GM11168 (cell line): ENCODE measurements at regions not wholly inside any gene's neighbourhood (a gene's known extent, or its start where the extent isn't known, plus 50 kb on each side); places are given as distances from the start of the nearest gene placed in this dataset.

Source experiments
- in situ Hi-C: fragments of 300-500 bp; cut with MboI; formaldehyde crosslinking; loops from one replicate; pipeline ENCODE4 v1.12.0; 2022; ENCODE audit warnings: low sequenced_read_pairs; ENCODE audit not compliant: unreplicated experiment

- in situ Hi-C loops = no loop called here
Observed at GRCh38 chr18:45253973-45254708, 361.1 kb upstream of the SLC14A2 start.

- in situ Hi-C loops = no loop called here
Observed at GRCh38 chr18:45254709-45255082, 360.6 kb upstream of the SLC14A2 start.

GRCh38 chr18:45255197-45255890, 359.9 kb upstream of the SLC14A2 start:
- in situ Hi-C loops = no loop called here

- in situ Hi-C loops = no loop called here
Observed at GRCh38 chr18:45260125-45260524, 355.2 kb upstream of the SLC14A2 start.

GRCh38 chr18:45266023-45266422, 349.3 kb upstream of the SLC14A2 start:
- in situ Hi-C loops = no loop called here

- in situ Hi-C loops = no loop called here
Observed at GRCh38 chr18:45267622-45268021, 347.7 kb upstream of the SLC14A2 start.

GRCh38 chr18:45268583-45268982, 346.7 kb upstream of the SLC14A2 start:
- in situ Hi-C loops = no loop called here

GRCh38 chr18:45270289-45270771, 344.9 kb upstream of the SLC14A2 start:
- in situ Hi-C loops = no loop called here

GRCh38 chr18:45274026-45274425, 341.2 kb upstream of the SLC14A2 start:
- in situ Hi-C loops = no loop called here

GRCh38 chr18:45275367-45276113, 339.7 kb upstream of the SLC14A2 start:
- in situ Hi-C loops = no loop called here

- in situ Hi-C loops = no loop called here
Observed at GRCh38 chr18:45276878-45277277, 338.4 kb upstream of the SLC14A2 start.

- in situ Hi-C loops = no loop called here
Observed at GRCh38 chr18:45277908-45278307, 337.4 kb upstream of the SLC14A2 start.

GRCh38 chr18:45280481-45281276, 334.6 kb upstream of the SLC14A2 start:
- in situ Hi-C loops = no loop called here

GRCh38 chr18:45282101-45282812, 333.0 kb upstream of the SLC14A2 start:
- in situ Hi-C loops = no loop called here

GRCh38 chr18:45284174-45284573, 331.1 kb upstream of the SLC14A2 start:
- in situ Hi-C loops = no loop called here

GRCh38 chr18:45284851-45285250, 330.4 kb upstream of the SLC14A2 start:
- in situ Hi-C loops = no loop called here

GRCh38 chr18:45285251-45285650, 330.0 kb upstream of the SLC14A2 start:
- in situ Hi-C loops = no loop called here

- in situ Hi-C loops = no loop called here
Observed at GRCh38 chr18:45286431-45286830, 328.8 kb upstream of the SLC14A2 start.

- in situ Hi-C loops = no loop called here
Observed at GRCh38 chr18:45287531-45287930, 327.7 kb upstream of the SLC14A2 start.

- in situ Hi-C loops = no loop called here
Observed at GRCh38 chr18:45290364-45290763, 324.9 kb upstream of the SLC14A2 start.
